ENCODE measurements at regions not wholly inside any gene's neighbourhood (a gene's known extent, or its start where the extent isn't known, plus 50 kb on each side); places are given as distances from the start of the nearest gene placed in this dataset.

- no peak for TF ChIP-seq POLR2A (IDR thresholded peaks at IDR 0.05; ENCODE audit: low read length)
- TF ChIP-seq GATA1 (IDR thresholded peaks at IDR 0.05; ENCODE audit: low read depth, low read length), result no peak
Observed at GRCh38 chr5:116660929-116661328, 86.3 kb upstream of the SEMA6A start.
